GM12865 (cell line): ENCODE measurements at regions not wholly inside any gene's neighbourhood (a gene's known extent, or its start where the extent isn't known, plus 50 kb on each side); places are given as distances from the start of the nearest gene placed in this dataset.

Experiments used
- DNase-seq: peaks from one replicate; pipeline ENCODE4 v3.0.0; 2010; ENCODE audit warnings: low read depth
- H3K4me3 ChIP-seq: 2 replicates; pipeline ENCODE4 v1.5.1; 2011; ENCODE audit warnings: mild to moderate bottlenecking, low read depth, low read length, control low read depth
- TF ChIP-seq, protein P1 (sequence below): IDR thresholded peaks from 2 replicates; pipeline ENCODE4 v1.5.1; 2011; ENCODE audit warnings: low read length, control low read depth, low read depth, inconsistent platforms; ENCODE audit not compliant: insufficient read depth; ENCODE audit errors: missing control alignments

DNA sequence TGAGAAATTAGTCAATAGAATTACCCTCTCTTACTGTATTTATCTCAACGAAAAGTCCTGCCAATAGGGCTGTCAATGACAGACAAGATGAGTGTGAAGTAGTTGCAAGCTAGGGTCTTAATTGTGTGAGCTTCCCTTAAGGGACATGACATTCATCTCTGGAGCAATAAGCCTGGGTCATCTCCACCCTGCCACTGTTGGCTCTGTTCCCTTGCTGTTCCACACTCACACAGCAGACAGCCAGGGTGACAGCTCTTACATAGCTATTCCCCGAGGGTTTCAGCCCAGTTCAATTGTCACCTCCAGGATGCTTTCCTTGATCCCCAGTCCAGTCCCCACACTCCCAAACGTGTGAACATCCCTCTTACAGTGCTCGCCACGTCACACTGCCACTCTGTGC, 215.0 kb downstream of the NXPE2 start:
- TF ChIP-seq, protein P1, sequence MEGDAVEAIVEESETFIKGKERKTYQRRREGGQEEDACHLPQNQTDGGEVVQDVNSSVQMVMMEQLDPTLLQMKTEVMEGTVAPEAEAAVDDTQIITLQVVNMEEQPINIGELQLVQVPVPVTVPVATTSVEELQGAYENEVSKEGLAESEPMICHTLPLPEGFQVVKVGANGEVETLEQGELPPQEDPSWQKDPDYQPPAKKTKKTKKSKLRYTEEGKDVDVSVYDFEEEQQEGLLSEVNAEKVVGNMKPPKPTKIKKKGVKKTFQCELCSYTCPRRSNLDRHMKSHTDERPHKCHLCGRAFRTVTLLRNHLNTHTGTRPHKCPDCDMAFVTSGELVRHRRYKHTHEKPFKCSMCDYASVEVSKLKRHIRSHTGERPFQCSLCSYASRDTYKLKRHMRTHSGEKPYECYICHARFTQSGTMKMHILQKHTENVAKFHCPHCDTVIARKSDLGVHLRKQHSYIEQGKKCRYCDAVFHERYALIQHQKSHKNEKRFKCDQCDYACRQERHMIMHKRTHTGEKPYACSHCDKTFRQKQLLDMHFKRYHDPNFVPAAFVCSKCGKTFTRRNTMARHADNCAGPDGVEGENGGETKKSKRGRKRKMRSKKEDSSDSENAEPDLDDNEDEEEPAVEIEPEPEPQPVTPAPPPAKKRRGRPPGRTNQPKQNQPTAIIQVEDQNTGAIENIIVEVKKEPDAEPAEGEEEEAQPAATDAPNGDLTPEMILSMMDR, result no peak
- no peak for DNase-seq
- no peak overlapping the region for H3K4me3 ChIP-seq

DNA sequence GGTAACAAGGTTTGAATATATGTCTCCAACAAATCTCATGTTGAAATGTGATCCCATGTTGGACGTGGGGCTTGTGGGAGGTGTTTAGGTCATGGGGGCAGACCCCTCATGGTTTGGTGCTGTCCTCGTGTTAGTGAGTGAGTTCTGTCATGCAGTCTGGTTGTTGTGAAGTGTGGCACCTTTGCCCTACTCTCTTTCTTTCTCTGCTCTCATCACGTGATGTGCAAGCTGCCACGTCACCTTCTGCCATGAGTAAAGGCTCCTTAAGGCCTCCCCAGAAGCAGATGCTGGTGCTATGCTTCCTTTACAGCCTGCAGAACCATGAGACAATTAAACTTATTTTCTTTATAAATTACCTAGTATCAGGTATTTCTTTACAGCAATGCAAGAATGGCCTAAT, 218.3 kb downstream of the NXPE2 start:
- no peak for DNase-seq
- H3K4me3 ChIP-seq, result no peak overlapping the region
- TF ChIP-seq, protein P1, result no peak

DNA sequence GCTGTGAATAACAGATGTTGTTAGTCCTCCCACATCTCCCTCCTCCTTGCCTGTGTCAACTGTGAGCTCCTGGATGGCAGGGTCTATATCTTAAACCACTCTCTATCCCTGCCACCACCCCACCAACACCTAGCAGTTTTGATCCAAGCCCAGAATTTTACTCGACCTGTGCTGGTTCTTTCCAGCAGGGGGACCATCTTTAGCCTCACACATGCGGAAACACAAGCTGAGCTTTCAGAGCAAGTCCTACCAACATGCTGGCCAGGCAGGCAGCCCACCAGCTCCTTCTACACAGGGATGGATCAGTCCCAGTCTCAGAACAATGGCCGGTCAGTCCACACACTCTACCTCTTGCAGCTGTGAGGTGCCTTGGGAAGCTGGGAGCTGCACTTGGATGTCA, 231.5 kb downstream of the NXPE2 start:
- no peak overlapping the region for H3K4me3 ChIP-seq
- TF ChIP-seq, protein P1, result no peak
- DNase-seq, result no peak

DNA sequence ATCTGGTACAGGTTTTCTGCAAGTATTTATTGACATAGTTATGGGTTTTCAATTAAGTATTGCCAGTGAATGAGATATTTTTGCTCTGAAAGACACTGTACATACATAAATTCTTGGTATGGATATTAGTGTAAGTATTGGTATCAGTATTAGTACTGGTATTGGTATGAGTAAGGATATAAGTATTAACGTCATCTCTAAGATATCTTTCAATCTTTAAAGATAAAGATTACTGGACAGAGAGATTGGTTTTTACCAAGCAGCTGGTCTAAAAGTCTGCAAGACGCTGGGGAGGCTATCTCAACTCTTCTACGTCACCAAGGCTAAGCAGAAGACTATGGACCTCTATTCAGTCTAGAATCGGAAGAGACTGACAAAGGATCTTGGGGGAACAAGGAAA, 234.5 kb downstream of the NXPE2 start:
- TF ChIP-seq, protein P1, result no peak
- peak; percentile 9 for DNase-seq
- H3K4me3 ChIP-seq, result no peak overlapping the region

DNA sequence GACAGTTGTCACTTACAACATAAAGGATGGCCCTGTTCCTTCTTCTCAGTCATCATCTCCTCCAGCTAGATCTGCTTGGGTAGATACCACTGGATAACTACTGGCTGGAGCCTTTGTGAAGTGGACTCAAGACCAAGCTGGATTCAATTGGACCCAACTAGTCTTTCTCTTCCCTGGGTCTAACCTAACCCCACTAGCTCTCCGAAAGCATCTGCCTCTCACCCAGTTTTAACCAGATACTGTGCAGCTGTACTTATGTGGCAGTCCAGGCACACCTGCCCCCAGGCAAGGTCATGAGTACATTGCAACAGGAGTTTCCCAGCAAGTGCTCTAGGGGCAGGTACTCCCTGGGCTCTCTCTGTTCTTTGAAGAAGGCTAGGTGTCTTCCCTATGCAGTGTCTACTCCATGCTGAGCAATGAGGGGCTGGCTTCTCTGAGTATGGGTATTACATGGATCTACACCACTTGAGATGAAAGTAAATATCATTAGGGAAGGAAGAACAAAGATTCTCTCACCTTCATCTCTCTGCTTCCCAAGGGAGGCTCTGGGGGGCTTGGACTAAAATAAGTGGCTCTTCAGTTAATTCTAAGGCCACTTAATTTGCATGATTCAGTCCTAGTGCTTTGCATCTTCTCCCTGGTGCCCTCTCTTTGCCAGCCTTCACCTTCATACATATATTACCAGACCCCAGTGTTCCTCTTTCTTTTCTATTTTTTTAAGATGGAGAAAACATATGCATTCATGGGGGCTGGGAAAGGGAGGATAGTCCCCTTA, 236.1 kb downstream of the NXPE2 start:
- DNase-seq, result no peak
- no peak overlapping the region for H3K4me3 ChIP-seq
- TF ChIP-seq, protein P1, result no peak

DNA sequence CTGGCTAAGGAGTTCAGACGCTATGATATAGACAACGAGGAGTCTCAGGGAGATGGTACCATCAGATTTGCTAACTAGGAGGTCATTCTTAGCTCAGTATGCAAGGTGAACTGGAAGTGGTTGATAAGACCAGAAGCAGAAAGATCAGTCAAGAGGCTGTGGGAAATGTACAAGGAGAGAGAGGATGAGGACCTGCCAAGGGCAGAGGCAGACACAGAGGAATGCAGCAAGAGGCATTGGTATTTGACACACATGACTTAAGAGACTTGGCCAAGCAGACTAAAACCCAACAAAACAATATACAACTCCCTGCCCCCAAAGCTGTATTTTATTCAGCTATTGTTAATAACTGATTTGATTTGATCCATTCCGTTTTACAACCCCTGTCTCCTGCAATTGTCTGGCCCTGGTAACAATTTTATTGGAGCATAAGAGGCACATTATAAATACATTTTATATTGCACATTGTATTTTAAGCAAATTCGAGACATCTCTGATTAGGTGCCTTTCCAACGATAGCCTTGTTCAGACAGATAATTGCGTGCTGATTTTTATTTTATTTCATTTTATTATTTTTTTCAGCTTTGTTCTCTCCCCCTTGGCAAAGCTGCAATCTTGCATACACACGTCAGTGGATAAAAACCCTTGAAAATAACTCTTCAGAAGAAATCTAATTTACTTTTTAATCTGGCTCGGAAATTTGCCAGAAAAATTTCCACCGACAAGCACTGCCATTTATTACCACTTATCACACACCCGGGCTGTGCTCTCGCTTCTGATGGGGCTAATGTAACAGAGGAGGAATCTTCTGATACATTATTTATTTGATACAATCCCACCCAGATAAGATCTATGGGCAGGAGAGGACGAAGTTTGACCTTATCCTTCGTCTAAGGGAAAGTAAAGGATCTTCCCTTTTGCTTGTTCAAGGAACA, 237.8 kb downstream of the NXPE2 start:
- no peak for DNase-seq
- H3K4me3 ChIP-seq, result no peak overlapping the region
- TF ChIP-seq, protein P1, result no peak

DNA sequence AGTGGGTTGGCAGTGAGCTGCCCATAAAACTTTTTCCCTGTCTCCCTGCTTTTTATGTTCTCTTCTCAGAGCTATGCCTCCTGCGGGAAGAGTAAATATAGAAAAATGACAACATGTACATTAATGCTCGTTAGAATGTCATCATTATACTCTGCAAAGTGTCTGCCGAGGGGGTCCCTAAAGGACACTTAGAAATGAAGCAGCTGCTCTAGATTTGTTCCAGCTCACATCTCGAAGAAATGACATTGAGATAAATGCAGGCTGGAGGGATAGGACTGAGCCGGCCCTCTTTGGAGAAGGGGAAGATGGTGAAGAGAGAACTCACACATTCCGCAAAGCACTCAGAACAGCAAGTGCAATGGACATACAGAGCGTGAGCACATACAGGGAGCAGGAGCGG, 240.0 kb downstream of the NXPE2 start:
- no peak for DNase-seq
- TF ChIP-seq, protein P1, result no peak

More for the DNA sequence above, 240.0 kb downstream of the NXPE2 start:
- no peak overlapping the region for H3K4me3 ChIP-seq
